Astrocyte (in vitro differentiated cells and primary cell): ENCODE measurements at regions not wholly inside any gene's neighbourhood (a gene's known extent, or its start where the extent isn't known, plus 50 kb on each side); places are given as distances from the start of the nearest gene placed in this dataset.

Source experiments
- EZH2 ChIP-seq: IDR thresholded peaks from 2 replicates; pipeline ENCODE4 v1.6.1; 2012; ENCODE audit warnings: mild to moderate bottlenecking, low read length, inconsistent platforms; ENCODE audit not compliant: insufficient read depth
- TF ChIP-seq, protein P1 (sequence below): IDR thresholded peaks from 2 replicates; pipeline ENCODE4 v1.5.1; 2011; ENCODE audit warnings: low read depth, mild to moderate bottlenecking, inconsistent platforms, low read length, moderate library complexity; ENCODE audit not compliant: insufficient read depth

DNA sequence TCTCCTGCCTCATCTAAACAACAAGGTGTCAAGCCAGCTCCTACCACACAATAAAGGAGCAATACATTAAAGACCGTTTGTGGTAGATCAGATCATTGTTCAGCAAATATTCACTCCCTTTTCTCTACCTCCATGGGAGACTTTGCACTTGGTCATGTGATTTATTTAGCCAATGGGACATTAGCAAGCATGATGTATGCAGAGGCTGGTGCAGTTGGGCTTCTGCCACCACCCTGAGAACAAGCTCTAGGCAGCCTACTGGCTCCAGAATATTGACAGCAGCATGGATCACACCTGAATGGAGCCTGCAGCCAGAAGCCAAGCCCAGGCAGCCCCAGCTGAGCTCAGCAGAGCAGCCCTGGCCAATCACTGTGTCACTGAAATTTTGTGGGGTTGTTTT lies 99.4 kb upstream of the UBE2E2 start:
- TF ChIP-seq, protein P1, sequence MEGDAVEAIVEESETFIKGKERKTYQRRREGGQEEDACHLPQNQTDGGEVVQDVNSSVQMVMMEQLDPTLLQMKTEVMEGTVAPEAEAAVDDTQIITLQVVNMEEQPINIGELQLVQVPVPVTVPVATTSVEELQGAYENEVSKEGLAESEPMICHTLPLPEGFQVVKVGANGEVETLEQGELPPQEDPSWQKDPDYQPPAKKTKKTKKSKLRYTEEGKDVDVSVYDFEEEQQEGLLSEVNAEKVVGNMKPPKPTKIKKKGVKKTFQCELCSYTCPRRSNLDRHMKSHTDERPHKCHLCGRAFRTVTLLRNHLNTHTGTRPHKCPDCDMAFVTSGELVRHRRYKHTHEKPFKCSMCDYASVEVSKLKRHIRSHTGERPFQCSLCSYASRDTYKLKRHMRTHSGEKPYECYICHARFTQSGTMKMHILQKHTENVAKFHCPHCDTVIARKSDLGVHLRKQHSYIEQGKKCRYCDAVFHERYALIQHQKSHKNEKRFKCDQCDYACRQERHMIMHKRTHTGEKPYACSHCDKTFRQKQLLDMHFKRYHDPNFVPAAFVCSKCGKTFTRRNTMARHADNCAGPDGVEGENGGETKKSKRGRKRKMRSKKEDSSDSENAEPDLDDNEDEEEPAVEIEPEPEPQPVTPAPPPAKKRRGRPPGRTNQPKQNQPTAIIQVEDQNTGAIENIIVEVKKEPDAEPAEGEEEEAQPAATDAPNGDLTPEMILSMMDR: no peak
- TF ChIP-seq EZH2: no peak
